ENCODE measurements at regions not wholly inside any gene's neighbourhood (a gene's known extent, or its start where the extent isn't known, plus 50 kb on each side); places are given as distances from the start of the nearest gene placed in this dataset.
"Not testable (repeated sequence)": the region's sequence is repeated elsewhere in the genome, so short reads cannot be mapped to it uniquely, and the experiment has no call there.

GRCh38 chr15:93340406-93340805, 251.4 kb upstream of the RGMA start:
- DNase-seq = no peak

- peak; percentile 22 for DNase-seq
Observed at GRCh38 chr15:93333796-93334195, 244.8 kb upstream of the RGMA start.

- DNase-seq = not testable (repeated sequence)
Observed at GRCh38 chr15:93333126-93333525, 244.1 kb upstream of the RGMA start.

DNA sequence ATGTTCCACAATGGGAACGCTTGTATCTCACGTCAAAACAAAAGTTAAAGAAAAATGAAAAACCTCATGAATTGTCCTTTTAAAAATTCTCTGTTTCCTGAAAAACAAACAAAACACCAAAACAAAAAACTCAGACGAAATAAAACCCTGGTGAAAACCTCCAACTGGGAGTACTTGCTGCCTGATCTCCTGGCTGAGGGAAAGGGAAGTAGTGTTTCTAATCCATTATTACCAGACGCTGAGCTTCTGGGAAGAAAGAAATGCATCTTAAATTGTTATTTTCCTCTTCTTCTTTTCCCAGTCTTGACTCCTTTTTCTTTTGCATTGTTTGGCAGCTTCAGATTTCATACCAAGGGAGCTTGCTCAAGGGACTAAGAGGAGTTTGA, 243.2 kb upstream of the RGMA start:
- no peak for DNase-seq

GRCh38 chr15:93331545-93332167, 242.6 kb upstream of the RGMA start:
- DNase-seq = peak; percentile 3

GRCh38 chr15:93330912-93331544, 242.0 kb upstream of the RGMA start:
- no peak for DNase-seq

DNA sequence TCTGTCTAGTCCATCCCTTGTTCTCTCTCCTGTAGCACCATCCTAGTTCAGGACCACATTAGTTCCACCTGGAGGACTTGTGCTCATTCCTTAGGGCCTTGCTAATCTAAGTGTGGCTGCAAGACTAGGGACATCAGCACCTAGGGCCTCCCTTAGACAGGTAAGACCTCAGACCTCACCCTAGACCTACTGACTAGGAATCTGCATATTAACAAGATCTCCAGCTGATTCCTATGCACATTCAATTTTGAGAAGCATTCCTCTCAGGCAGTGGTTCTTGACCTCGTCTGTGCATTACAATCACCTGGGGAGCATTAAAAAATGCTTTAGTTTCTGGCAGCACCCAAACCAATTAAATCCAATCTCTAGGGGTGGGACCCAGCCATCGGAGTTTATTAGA, 238.4 kb upstream of the RGMA start:
- no peak for DNase-seq

GRCh38 chr15:93324186-93324975, 235.4 kb upstream of the RGMA start:
- DNase-seq = peak; percentile 44

GRCh38 chr15:93321881-93322282, 232.9 kb upstream of the RGMA start:
- DNase-seq = peak; percentile 85

DNA sequence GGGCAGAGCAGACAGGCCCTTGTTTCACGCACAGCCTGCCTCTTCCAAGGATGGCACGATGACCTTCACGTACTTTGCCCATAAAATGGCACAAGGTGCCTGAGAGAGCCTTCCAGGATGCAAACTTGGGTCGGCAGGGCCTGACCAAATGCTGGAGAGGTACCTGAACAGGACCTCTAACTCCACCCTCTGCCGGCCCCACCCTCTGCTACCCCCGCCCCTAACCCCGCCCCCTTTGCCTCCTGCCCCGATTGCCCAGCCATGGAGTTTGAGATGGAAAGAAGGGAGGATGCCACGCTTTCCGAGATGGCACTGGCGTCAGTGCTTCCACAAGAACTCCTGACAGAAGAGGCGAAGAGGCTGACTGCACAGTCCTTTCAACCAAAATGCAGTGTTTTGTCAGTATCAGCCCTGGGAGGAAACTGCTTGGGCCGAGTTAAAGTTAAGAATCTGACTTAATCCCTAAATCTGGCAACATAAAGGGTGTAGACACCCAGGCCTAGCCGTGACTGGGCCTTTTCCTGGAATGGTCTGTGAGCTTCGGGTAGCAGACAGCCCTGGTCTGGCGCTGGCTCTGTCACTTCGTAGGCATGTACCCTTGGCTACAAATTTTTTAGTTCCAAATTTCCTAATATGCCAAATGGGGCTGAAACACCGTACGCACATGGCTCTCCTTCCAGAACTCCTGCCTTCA, 230.3 kb upstream of the RGMA start:
- DNase-seq = no peak

DNA sequence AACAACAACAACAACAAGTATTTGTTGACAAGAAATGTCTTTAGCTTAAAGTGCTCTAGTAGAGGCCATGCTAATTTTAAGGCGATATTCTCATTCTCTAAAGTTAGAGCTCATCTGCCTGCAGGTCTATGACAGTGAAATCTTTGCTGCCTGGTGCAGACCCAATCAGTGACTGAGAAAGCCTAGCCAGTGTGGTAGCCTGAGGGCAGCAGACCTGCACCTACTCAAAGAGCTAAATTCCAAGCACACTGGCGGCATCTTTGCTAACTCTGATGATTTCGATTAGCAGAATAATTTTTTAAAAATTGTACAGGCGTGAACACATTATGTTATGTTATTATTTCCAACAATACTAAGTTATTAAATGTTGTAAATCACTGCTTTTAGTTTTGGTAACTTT, 228.8 kb upstream of the RGMA start:
- DNase-seq = no peak

- DNase-seq = no peak
Observed at GRCh38 chr15:93314245-93314644, 225.2 kb upstream of the RGMA start.

DNA sequence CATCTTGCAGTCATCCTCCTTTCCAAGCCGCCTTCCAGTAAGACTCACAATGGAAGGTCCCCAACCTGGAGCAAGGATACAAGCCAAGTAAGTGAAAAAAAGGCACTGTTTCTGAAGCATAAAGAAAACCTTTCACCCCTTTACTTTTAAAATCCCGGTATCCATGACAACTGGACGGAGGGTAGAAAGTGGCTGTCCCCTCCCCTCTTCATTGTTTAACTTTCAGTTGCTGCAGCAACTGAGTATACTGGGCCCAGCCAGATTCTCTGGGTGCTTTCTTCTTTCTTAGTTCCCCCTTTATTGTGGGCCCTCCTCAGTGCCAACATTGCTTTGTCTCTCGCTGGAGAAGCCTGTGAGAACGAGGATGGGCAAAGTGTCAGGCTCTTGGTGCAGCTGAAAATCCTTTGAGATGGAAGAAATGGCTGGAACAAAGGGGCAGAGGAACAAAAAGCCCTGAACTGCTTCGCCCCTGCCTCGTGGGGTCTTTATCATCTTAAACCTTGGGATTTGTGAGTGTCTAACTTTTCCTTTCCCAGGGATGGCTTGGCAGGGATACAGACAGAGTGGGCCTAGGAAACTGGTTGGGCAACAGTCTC, 224.0 kb upstream of the RGMA start:
- DNase-seq = no peak

DNA sequence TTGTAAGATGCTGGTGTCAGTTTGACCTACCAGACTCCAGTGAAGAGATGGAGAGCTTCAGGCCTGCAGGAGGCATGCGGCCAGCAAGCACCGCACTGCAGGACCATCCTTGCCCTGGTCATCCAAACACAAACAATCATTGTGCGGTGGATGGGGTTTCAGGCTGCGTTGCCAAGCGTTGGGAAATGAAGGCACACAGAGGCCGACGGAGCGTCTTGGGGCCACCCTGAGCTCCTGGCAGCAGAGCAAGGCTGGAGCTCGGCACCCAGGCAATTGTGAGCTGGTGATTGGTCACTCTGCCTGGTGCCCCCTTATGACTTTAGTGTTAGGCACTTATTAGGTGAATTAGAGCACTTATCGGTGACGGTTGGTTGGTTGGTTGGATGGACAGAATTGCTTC, 222.6 kb upstream of the RGMA start:
- no peak for DNase-seq

DNA sequence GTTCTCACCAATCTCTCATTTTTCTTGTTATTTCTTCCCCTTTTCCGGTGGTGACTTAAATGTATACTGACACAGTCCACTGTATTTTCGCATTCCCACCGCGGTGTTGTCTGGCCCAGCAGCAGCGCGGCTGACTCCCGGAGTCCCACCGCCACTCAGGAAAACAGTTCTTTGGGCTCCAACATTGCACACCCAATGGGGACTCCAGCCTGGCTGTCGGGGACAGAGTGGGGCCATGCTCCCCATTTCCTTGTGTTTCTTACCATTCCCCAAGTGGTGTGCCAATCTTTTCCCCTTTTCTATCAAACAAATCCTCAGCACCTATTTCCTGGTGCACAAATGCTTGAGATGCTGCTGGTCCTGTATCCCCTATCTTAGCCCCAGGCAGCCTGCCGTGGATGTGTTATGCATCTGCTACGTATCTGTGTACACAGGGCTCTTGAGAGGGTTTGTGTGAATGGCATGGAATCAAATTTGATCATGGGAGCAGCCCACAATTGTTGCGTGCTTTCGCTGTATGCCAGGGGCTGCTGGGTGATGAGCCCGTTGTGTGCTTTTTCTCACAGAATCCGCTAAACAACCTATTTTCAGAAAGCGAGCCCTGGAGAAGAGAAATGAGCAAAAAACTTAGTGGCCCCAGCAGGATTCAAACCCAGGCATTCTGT, 219.1 kb upstream of the RGMA start:
- DNase-seq = no peak

DNA sequence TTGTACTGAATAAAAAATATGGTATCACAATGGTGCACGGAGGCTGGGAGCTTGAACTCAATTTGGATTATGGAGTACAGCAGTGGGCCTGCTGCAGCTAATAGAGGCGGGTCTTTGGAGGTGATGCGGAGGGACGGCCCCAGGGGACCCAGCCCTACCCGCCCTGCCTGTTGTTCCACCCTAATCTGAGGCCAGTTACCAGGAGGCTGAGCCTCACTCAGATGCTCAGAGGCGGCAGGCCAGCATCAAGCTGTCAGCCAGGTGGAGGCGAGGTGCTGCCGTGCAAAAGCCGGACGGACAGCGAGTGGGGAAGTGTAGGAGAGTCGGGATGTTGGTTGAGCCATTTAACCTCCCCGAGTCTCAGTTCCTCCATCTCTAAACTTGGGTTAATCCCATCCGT, 218.5 kb upstream of the RGMA start:
- no peak for DNase-seq

DNA sequence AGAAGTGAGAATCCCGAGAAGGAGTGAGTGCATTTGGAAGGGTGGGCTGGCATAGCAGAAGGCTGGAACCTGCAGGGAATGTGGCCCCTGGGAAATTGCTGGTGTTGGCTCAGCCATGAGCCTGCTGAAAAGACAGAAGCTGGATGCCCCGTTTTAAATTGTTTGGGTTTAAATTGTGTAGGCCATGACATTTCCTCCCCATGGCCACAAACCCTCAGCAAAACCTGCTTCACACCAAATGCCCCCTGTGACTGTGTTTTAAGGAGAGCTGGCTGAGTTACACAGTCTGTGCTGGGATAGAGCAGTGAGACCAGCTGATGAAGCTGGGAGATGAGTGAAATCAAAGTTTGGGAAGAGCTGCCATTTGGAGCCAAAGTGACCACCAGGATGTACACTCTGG, 216.3 kb upstream of the RGMA start:
- no peak for DNase-seq

DNA sequence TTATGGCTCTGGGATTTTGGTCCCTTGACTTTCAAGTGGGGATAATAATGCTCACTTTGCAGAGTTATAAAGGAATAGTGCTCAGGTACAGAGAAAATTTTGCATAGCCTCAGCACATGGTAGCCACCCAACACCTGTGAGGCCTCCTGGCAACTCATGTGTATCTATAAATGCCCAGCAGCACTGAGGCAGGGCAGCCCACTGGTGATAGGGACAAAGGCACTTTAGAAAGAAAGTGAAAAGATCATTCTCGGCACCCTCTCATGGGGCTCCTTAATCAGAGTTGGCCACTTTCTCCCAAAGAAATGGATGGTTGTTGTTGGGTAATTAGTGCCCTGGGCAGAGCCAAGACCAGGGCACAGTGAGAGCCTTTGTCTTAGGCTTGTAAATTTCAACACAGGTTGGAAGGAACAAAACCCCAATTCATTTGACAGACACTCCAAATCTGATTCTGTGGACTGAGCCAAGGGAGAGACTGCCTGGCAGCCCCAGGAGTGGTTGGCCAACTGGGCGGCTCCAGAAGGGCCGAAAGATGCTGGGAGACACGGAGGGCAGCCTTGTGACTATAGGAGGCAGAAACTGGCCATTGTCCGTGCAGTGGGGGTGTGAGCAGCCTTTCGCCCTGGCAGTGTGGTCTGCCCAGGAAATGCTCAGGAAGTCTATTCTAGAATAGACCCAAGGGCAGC, 213.2 kb upstream of the RGMA start:
- DNase-seq = no peak

GRCh38 chr15:93300796-93301195, 211.8 kb upstream of the RGMA start:
- no peak for DNase-seq

GRCh38 chr15:93299675-93300074, 210.7 kb upstream of the RGMA start:
- no peak for DNase-seq

DNA sequence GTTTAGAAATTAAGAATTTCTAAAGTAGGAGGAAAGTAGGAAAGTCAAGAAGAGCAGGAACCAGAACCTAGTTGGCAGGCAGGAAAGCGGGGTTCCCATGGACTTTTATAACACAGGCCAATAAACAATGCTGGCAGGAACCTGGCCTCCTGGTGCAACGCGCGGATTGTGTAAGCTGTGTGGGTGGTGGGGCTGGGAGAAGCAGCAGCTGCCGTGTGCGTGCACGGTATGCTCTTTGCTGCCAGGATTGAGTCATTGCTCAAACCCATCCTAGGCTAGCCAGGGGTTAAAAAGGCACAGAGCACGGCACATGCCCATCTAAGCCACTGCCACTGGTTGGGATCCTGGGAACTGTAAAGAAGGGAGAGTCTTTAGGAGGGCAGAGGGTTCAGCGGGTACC, 209.9 kb upstream of the RGMA start:
- DNase-seq = no peak

Data from fibroblast of upper back skin (primary cell).